Thymus (tissue), 11 donors: ENCODE measurements at regions not wholly inside any gene's neighbourhood (a gene's known extent, or its start where the extent isn't known, plus 50 kb on each side); places are given as distances from the start of the nearest gene placed in this dataset.

Experiments
- DNase-seq, 9 donors: peaks; one replicate each; pipeline ENCODE4 v3.0.0-alpha.2; 2013; ENCODE audit warnings: low spot score in 9 of 9, low read depth in 6 of 9, missing footprints in 1 of 9
- H3K27ac ChIP-seq, 2 donors: one replicate each; pipeline ENCODE4 v1.5.1; 2013; ENCODE audit warnings: control low read depth in 1 of 2, low read depth in 1 of 2, low read length in 1 of 2, mild to moderate bottlenecking in 1 of 2, moderate library complexity in 1 of 2
- H3K27me3 ChIP-seq, 2 donors: one replicate each; pipeline ENCODE4 v1.5.1; 2013; ENCODE audit warnings: low read length in 1 of 2; ENCODE audit not compliant: control insufficient read depth in 2 of 2, insufficient read depth in 1 of 2
- H3K36me3 ChIP-seq, 2 donors: one replicate each; pipeline ENCODE4 v1.5.1; 2013; ENCODE audit warnings: low read length in 1 of 2, mild to moderate bottlenecking in 1 of 2, moderate library complexity in 1 of 2; ENCODE audit not compliant: control insufficient read depth in 2 of 2, insufficient read depth in 2 of 2
- H3K4me1 ChIP-seq, 2 donors: one replicate each; pipeline ENCODE4 v1.5.1; 2013; ENCODE audit warnings: low read length in 2 of 2; ENCODE audit not compliant: control insufficient read depth in 2 of 2, insufficient read depth in 2 of 2
- H3K4me3 ChIP-seq, 2 donors: one replicate each; pipeline ENCODE4 v1.5.1; 2013; ENCODE audit warnings: low read length in 2 of 2, control low read depth in 1 of 2, mild to moderate bottlenecking in 1 of 2
- H3K9me3 ChIP-seq, 2 donors: one replicate each; pipeline ENCODE4 v1.5.1; 2013; ENCODE audit warnings: low read length in 1 of 2, mild to moderate bottlenecking in 1 of 2; ENCODE audit not compliant: control insufficient read depth in 2 of 2, insufficient read depth in 1 of 2
- WGBS: extraction: QIAGEN DNeasy Blood & Tissue Kit; methylation state at CpG from one replicate; pipeline ENCODE4 v1.1.7; 2013; 5-methylcytosine and 5-hydroxymethylcytosine counted together
- donor health status: healthy.

DNA sequence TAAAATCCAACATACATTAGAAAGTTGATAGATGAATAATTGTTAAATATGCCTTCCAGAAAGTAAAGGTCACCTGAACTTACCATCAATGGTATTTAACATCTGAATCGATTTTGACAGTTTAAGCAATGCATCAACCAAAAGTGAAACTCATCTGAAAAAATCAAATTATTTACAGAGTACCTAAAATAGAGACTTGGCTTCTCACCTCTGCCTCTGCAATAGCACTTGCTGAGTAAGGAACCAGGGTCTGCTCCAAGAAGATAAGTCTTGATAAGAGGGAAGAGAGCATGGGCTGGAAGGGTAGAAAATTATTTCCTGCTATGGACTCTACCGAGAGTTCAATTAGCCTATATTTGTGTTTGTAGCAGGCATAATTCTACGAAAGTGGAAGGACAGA is 868.3 kb downstream of the STIM2 start:
- DNase-seq = no peak
- Histone ChIP-seq H3K9me3 (no peaks in the 10 kb centered on the region), H3K4me3 (no peak overlapping the region), H3K27ac (no peak overlapping the region), H3K4me1 (no peaks in the 10 kb centered on the region), H3K36me3 (no peaks in the 10 kb centered on the region), H3K27me3 (no peaks in the 10 kb centered on the region)
- 90% methylated on average over 3 of the region's 3 CpGs for WGBS

DNA sequence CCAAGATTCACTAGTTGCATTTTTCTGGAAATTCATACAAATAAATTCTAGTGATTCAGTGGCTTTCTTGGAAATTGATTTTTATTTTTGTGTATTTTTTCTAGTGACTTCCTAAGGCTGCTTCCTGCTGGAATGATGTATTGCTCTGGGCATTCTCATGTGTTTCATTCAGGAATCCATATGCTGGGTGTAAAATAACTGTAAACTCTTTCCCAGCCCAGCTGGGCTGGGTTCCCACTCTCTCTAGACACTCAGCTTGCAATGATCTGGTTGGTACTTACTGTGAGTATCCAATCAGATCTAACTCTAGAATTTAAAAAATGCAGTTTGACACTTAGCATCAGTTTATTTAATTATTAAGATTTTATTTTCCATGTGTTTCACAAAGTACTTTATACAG is 882.2 kb downstream of the STIM2 start:
- Histone ChIP-seq H3K36me3 (no peaks in the 10 kb centered on the region), H3K27ac (no peak overlapping the region), H3K9me3 (no peaks in the 10 kb centered on the region), H3K4me1 (no peaks in the 10 kb centered on the region), H3K27me3 (no peaks in the 10 kb centered on the region), H3K4me3 (no peak overlapping the region)
- no peak for DNase-seq

DNA sequence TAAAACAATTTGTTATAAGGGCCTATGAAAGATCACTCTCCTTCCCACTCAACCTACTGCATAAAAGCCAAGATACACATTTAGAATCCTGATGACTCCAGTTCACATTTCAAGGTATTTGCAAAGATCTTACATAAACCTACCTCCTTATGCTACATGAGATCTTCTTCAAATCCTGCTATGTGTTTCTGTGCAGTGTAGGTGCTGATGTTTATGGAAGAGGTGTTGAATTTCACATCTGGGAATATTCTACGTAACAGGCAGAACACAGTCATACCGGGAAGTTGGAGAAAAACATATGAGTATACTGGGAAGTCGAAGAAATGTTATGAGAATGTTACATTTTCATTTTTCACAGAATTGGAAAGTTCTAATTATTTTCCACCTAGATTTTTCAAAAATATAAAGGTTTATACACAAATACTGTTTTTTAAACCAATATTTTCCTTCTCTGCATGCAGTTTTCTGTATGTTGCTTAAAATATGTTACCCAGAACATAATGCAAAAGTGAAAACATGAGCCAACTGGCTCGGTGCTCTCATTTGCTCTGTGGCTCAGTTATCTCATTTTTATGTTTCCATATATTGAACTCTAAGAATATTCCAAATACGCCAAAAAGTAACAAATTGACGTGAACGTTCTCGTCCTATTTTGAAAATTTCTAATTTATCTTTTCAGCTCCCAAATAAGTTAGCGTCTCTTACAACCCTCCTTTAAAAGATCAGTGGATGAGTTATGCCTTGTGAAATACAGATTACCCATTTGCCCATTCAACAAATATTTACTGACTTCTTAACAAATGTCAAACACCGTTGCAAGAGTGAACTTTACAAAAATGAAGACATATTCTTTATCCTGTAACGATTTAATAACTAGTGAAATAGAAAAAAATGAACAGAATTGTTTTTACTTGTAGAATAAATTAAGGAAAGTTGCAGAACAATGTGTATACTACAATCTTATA is 899.3 kb downstream of the STIM2 start:
- 93% methylated on average over 11 of the region's 11 CpGs for WGBS
- Histone ChIP-seq H3K27me3 (no peaks in the 10 kb centered on the region), H3K4me3 (no peak overlapping the region), H3K36me3 (no peaks in the 10 kb centered on the region), H3K27ac (no peak overlapping the region), H3K4me1 (no peaks in the 10 kb centered on the region), H3K9me3 (no peaks in the 10 kb centered on the region)
- DNase-seq = no peak

DNA sequence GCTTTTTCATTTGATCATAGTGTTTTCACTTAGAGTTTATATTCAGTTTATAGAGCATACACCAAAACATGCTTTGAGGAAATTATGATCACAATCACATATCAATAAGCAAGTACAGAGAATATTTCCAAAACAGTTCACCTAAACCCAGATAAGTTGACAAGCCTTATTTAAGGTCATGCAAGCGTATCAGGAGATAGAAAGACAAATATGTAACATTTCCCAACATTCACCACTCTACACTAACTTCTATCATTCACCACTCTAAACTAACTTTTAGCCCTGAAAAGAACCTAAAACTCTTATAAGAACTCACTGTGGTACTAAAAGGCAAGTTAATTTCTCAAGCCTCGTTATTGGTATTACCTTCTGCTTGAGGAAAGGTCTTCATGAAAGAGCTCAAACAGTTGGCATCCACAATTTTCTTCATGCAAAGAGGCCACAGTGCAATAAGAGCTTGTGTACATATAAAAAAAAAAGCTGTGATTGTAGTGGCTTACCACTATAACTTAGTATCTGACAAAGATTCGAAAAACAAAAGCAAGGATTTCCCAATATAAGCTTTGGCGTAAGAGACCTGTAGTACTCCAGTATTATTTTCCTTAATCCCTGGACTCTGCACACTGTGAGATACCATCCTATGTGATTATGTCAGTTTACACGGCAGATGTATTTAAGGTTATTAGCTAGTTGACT is 903.3 kb downstream of the STIM2 start:
- Histone ChIP-seq H3K4me3 (no peak overlapping the region), H3K4me1 (no peaks in the 10 kb centered on the region), H3K27ac (no peak overlapping the region), H3K27me3 (no peaks in the 10 kb centered on the region), H3K36me3 (no peaks in the 10 kb centered on the region), H3K9me3 (no peaks in the 10 kb centered on the region)
- DNase-seq = no peak
- 80% methylated on average over 5 of the region's 5 CpGs for WGBS

GRCh38 chr4:27764526-27764837 is 903.8 kb downstream of the STIM2 start:
- no peak overlapping the region for H3K27ac ChIP-seq
- 59% methylated on average over 4 of the region's 4 CpGs for WGBS
- no peaks in the 10 kb centered on the region for H3K36me3 ChIP-seq
- H3K4me3 ChIP-seq = no peak overlapping the region
- H3K27me3 ChIP-seq = no peaks in the 10 kb centered on the region
- no peaks in the 10 kb centered on the region for H3K9me3 ChIP-seq
- H3K4me1 ChIP-seq = no peaks in the 10 kb centered on the region
- no peak for DNase-seq

GRCh38 chr4:27770895-27771294 is 910.3 kb downstream of the STIM2 start:
- no peak for DNase-seq
- Histone ChIP-seq H3K9me3 (no peaks in the 10 kb centered on the region), H3K27ac (no peak overlapping the region), H3K4me3 (no peak overlapping the region), H3K27me3 (no peaks in the 10 kb centered on the region), H3K36me3 (no peaks in the 10 kb centered on the region), H3K4me1 (no peaks in the 10 kb centered on the region)
- WGBS = 96% methylated on average over 7 of the region's 7 CpGs

- H3K27ac ChIP-seq = no peak overlapping the region
- H3K36me3 ChIP-seq = no peaks in the 10 kb centered on the region
- DNase-seq = no peak
- WGBS = 47% methylated on average over 3 of the region's 3 CpGs
- no peak overlapping the region for H3K4me3 ChIP-seq
- H3K27me3 ChIP-seq = no peaks in the 10 kb centered on the region
- H3K4me1 ChIP-seq = no peaks in the 10 kb centered on the region
- H3K9me3 ChIP-seq = no peaks in the 10 kb centered on the region
Observed at GRCh38 chr4:27775156-27775555, 914.5 kb downstream of the STIM2 start.

DNA sequence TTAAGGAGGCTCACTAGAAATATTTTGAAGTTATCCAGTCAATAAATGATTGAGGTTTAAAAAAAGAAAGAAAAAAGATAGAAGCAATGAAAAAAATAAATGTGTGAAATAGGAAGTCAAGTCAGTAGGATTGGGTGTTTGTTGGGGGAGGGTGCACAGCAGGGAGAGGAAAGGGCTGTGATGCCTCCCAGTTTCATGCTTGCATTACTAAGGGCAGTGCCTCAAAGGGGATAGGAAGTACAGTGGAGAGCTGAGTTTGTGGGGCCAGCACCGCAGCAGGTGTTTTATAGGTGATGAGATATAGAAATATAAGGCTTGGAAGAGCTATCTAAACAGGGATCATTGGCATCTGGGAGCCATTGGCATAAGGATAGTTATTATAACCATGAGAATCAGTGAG is 919.2 kb downstream of the STIM2 start:
- H3K9me3 ChIP-seq = no peaks in the 10 kb centered on the region
- H3K36me3 ChIP-seq = no peaks in the 10 kb centered on the region
- no peaks in the 10 kb centered on the region for H3K4me1 ChIP-seq
- 89% methylated on average over 1 of the region's 1 CpG for WGBS
- H3K27ac ChIP-seq = no peak overlapping the region
- no peak for DNase-seq
- H3K27me3 ChIP-seq = no peaks in the 10 kb centered on the region
- no peak overlapping the region for H3K4me3 ChIP-seq

DNA sequence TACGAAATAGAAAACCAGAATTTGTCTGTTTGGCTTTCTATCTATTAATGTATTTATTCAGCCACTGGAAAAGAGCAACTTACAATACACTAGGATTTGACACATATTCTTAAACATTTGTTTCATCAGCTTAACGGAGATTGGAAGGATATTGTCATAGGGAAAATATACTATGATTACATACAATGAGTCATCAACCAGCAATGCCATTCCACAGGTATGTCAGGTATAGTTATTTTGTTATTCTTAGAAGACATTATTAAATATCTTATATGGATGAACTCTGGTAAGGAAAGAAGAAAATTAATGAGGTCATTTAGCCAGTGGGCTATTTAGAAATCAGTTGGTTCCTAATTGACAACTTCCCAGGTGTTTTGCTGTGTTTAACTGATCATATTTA is 926.6 kb downstream of the STIM2 start:
- no peaks in the 10 kb centered on the region for H3K36me3 ChIP-seq
- no peaks in the 10 kb centered on the region for H3K9me3 ChIP-seq
- H3K27me3 ChIP-seq = no peaks in the 10 kb centered on the region
- no peak overlapping the region for H3K4me3 ChIP-seq
- no peaks in the 10 kb centered on the region for H3K4me1 ChIP-seq
- no peak for DNase-seq
- H3K27ac ChIP-seq = no peak overlapping the region
- WGBS = 93% methylated on average over 2 of the region's 2 CpGs
